Stimulated activated CD4-positive, alpha-beta T cell treated with anti-CD3 and anti-CD28 coated beads, Interleukin-4, amount 100 ng/mL, for 48 hours (primary cell): ENCODE measurements at regions not wholly inside any gene's neighbourhood (a gene's known extent, or its start where the extent isn't known, plus 50 kb on each side); places are given as distances from the start of the nearest gene placed in this dataset.
A peak's percentile ranks its signal among the peaks of the same experiment; 100 is the strongest.
"Not testable (repeated sequence)": the region's sequence is repeated elsewhere in the genome, so short reads cannot be mapped to it uniquely, and the experiment has no call there.

Experiments
- DNase-seq, 2 donors: peaks; one replicate each; pipeline ENCODE4 v3.0.0-alpha.2; 2020; ENCODE audit warnings: low read depth in 2 of 2

DNA sequence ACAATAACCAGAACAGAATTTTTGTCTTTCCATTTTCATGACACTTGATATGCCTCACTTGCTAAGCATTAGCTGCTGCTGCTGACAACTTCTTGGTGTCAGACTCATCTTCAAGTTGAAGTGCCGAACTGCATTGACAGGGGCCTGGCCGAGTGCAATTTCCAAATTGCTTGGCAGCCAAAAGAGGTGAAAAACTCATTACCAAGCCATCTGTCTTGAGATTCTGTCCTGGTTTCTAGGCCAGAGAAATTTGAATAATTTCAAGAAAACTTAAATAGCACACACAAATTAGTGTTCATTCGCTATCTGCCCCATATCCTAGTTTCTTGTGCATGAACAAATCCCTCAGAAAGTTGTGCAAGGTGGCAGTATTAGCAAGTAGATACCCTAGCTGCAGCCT lies 165.3 kb upstream of the RASSF8 start:
- DNase-seq: no peak

GRCh38 chr12:25794571-25794970 lies 163.9 kb upstream of the RASSF8 start:
- DNase-seq: no peak

DNA sequence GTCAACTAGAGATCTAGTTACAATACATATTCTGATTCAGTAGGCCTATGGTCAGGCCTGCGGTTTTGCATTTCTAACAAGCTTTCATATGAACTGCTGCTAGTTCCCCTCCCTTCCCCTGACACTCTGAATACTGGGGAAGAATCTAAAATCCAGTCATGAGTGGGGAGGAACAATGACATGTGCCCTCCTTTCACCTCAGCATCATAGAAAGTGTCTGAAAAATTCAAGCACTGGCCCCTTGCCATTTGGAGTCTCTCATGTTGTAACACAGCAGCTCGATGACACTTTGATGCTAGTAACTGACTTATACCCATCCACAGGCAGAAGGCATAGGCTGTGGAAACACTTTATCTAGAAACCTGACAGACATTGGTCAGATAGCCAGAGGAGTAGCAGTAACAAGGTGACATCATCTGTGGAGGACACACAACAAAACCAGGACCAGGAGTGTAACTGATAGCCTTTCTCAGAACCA lies 161.9 kb upstream of the RASSF8 start:
- no peak for DNase-seq

- no peak for DNase-seq
These were observed 161.1 kb upstream of the RASSF8 start for GRCh38 chr12:25797386-25797785.

DNA sequence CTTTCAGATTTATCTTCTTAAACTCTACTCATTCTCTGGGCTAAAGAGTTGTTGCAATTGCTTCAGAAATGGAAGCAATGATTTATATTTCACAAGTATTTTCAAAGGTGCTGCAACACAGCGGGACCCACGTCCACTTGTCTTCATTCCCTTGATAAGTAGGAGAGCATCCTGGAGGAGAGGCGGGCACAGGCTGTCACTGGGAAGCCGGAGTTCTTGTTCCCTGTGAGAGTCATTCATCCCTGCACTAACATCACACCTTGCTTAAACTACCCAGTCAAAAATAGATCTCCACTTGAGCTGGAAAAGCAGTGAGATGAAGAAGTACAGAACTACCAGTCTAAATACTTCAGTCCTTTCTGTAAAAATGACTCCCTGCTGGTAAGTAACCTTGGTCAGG lies 160.5 kb upstream of the RASSF8 start:
- no peak for DNase-seq

GRCh38 chr12:25800101-25800500 lies 158.4 kb upstream of the RASSF8 start:
- DNase-seq: no peak

- no peak for DNase-seq
These were observed 156.7 kb upstream of the RASSF8 start for GRCh38 chr12:25801734-25802133.

- no peak for DNase-seq
These were observed 156.3 kb upstream of the RASSF8 start for GRCh38 chr12:25802143-25802542.

DNA sequence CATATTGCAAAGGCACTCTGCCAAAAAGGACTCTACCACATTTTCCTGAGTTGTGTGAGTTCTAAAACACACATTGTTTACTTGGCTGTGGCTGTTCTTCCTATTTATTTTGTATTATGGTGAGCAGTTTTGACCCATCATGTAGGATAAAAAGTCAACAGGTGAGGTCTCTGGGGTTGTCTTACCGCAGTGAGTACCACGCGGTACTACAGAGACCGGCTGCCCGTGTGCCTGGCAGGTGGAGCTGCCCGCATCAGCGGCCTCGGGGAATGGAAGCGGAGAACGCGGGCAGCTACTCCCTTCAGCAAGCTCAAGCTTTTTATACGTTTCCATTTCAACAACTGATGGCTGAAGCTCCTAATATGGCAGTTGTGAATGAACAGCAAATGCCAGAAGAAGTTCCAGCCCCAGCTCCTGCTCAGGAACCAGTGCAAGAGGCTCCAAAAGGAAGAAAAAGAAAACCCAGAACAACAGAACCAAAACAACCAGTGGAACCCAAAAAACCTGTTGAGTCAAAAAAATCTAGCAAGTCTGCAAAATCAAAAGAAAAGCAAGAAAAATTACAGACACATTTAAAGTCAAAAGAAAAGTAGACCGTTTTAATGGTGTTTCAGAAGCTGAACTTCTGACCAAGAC lies 155.3 kb upstream of the RASSF8 start:
- not testable (repeated sequence) for DNase-seq

DNA sequence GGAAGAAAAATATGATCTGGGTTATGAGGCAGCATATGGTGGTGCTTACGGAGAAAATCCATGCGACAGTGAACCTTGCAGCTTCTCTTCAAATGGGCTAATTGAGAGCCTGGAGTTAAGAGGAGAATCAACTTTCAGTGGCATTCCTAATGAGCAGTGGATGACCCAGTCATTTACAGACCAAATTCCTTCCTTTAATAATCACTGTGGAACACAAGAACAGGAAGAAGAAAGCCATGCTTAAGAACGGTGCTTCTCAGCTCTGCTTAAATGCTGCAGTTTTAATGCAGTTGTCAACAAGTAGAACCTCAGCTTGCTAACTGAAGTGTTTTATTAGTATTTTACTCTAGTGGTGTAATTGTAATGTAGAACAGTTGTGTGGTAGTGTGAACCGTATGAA lies 154.2 kb upstream of the RASSF8 start:
- not testable (repeated sequence) for DNase-seq

DNA sequence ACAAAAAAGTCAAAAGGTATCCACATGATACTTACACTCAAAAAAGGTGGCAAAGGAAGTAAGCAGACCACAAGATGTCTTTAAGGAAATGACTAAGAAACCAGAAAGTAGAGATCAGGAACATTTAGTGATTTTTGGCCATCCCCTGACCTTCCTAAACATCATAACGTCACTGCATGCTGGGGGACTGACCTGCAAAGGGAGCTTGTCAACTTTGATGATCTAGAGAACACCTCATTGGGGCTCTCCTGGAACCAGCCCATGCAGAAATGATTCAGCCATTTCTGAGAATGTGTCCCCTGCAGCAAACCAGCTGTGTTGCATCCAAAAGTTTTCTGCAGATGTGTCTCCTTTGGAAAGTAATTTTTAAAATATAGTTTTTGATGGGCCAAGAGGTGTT lies 152.2 kb upstream of the RASSF8 start:
- DNase-seq: peak in 1 of 2 donors; percentile 1

- DNase-seq: no peak
These were observed 149.9 kb upstream of the RASSF8 start for GRCh38 chr12:25808604-25809003.

DNA sequence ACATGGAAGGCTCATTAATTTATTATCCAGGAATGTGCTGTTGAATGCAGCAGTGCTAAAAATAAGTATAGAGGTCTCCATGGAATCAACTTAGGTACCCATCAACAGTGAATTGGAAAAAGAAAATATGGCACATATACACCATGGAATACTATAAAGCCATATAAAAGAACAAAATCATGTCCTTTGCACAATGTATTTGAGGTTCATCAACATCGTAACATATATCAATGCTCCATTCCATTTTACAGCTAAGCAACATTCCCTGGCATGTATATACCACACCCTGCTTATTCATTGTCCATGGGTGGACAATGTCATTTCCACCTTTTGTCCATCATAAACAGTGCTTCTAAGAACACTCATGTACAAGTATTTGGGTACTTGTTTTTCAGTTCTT lies 147.8 kb upstream of the RASSF8 start:
- DNase-seq: no peak

- no peak for DNase-seq
These were observed 146.8 kb upstream of the RASSF8 start for GRCh38 chr12:25811656-25812126.

DNA sequence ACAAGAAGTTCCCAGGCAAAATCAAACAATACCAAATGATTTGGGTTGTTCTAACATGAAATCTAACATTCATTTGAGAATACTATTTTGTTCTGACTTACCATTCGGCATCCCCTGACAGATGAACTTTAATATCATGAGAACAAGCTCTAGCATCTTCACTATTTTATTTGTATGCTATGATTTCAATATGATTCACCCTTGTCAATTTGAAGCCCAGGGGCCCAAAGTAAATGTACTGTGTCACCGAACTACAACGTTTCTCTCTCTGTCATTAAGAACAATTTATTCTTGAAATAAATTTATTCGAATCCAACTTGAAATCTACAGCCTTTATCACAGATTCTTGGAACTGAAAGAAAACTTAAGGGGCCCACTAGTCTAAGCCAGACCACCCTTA lies 146.2 kb upstream of the RASSF8 start:
- no peak for DNase-seq

GRCh38 chr12:25813843-25814242 lies 144.6 kb upstream of the RASSF8 start:
- DNase-seq: no peak

DNA sequence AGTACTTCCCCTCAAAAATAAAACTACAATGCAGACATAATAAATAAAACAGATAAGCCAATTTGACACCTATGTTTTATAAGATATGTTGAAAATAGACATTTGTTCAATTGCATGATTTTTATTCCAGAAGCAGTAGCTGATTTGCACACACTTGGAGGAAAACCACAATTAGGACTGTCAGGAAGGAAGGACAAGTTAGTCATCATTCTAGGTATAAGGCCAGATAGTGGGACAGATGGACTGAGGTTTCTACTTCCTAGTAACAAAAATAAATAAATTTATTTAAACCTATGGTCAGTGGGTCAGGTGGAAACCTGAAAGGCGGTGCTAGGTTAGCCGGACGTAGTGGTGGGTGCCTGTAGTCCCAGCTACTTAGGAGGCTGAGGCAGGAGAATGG lies 141.8 kb upstream of the RASSF8 start:
- DNase-seq: no peak

- DNase-seq: no peak
These were observed 141.3 kb upstream of the RASSF8 start for GRCh38 chr12:25817166-25817565.

DNA sequence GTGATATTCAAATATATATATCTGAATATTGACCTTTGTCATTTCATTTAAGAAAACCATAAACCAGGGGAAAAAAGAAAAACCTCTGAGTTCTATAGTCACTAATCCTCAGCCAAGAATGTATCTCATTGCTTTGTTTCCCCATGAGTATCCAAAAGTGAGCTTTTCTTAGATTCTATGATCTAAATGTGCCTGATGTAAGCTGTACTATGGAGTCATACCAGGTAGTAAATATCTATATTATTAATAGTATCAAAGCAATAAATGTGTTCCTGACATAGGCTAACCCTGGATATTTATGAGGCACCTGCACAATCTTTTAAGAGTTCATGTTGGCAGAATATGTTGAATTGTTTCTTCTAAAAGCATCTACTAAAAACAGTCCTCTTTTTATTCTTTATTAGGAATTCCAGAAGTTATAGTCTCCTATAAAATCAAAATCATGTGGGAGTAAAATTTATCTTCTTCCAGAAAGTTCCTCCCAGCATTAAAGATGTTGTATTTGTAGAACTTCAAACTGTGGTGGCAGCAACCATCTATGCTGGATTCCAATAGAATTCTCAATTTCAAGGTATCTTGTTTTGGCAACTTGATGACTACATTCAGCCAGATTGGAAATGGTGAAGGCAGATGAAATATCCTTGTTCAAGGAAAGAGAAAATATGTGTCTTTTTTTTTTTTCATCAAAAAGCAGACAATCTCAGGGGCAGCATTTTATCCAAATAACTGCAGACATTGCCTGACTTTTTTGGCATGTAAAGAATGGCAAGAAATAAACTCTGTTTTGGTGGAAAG lies 139.7 kb upstream of the RASSF8 start:
- DNase-seq: no peak

- no peak for DNase-seq
These were observed 138.8 kb upstream of the RASSF8 start for GRCh38 chr12:25819691-25820090.

GRCh38 chr12:25822281-25822680 lies 136.2 kb upstream of the RASSF8 start:
- no peak for DNase-seq

- no peak for DNase-seq
These were observed 133.7 kb upstream of the RASSF8 start for GRCh38 chr12:25824734-25825133.

- DNase-seq: no peak
These were observed 133.0 kb upstream of the RASSF8 start for GRCh38 chr12:25825446-25825845.
